ENCODE measurements at regions not wholly inside any gene's neighbourhood (a gene's known extent, or its start where the extent isn't known, plus 50 kb on each side); places are given as distances from the start of the nearest gene placed in this dataset.
"Not testable (repeated sequence)": the region's sequence is repeated elsewhere in the genome, so short reads cannot be mapped to it uniquely, and the experiment has no call there.

GRCh38 chr1:78255846-78256245 is 210.1 kb downstream of the GIPC2 start:
- no peak for TF ChIP-seq CTCF (IDR thresholded peaks at IDR 0.05)
- TF ChIP-seq POLR2A (IDR thresholded peaks at IDR 0.05), result no peak
- no peak for TF ChIP-seq POLR2AphosphoS5 (IDR thresholded peaks at IDR 0.05)
- 65% methylated on average over 1 of the region's 1 CpG for WGBS
- H3K36me3 ChIP-seq, result no peaks in the 10 kb centered on the region

GRCh38 chr1:78263459-78263858 is 217.7 kb downstream of the GIPC2 start:
- WGBS, result 36% methylated on average over 2 of the region's 2 CpGs
- H3K4me1 ChIP-seq (replicated peaks), result no peaks in the 10 kb centered on the region
- TF ChIP-seq CTCF (IDR thresholded peaks at IDR 0.05) (no peak), POLR2AphosphoS5 (IDR thresholded peaks at IDR 0.05) (no peak), POLR2A (IDR thresholded peaks at IDR 0.05) (no peak)
- H3K27me3 ChIP-seq (replicated peaks; ENCODE audit: insufficient read depth), result no peaks in the 10 kb centered on the region
- H3K4me3 ChIP-seq, result no peak overlapping the region
- no peaks in the 10 kb centered on the region for H3K9me3 ChIP-seq
- no peak overlapping the region for H3K27ac ChIP-seq
- intact Hi-C loops (cut with DNase I), result no loop called here
- DNase-seq (ENCODE audit: low spot score), result no peak
- H3K36me3 ChIP-seq, result no peaks in the 10 kb centered on the region

More at GRCh38 chr1:78255846-78256245, 210.1 kb downstream of the GIPC2 start:
- intact Hi-C loops (cut with DNase I), result no loop called here
- no peak overlapping the region for H3K27ac ChIP-seq
- peaks cover 5% of the 10 kb centered on the region for H3K27me3 ChIP-seq (replicated peaks; ENCODE audit: insufficient read depth)
- no peaks in the 10 kb centered on the region for H3K9me3 ChIP-seq
- H3K4me1 ChIP-seq (replicated peaks), result no peaks in the 10 kb centered on the region
- no peak for DNase-seq (ENCODE audit: low spot score)
- H3K4me3 ChIP-seq, result no peak overlapping the region

- Histone ChIP-seq H3K27me3 (replicated peaks; ENCODE audit: insufficient read depth) (no peaks in the 10 kb centered on the region), H3K4me1 (replicated peaks) (no peaks in the 10 kb centered on the region), H3K4me3 (no peak overlapping the region), H3K9me3 (no peaks in the 10 kb centered on the region), H3K36me3 (no peaks in the 10 kb centered on the region), H3K27ac (no peak overlapping the region)
- TF ChIP-seq CTCF (IDR thresholded peaks at IDR 0.05) (no peak), POLR2AphosphoS5 (IDR thresholded peaks at IDR 0.05) (no peak), POLR2A (IDR thresholded peaks at IDR 0.05) (no peak)
- WGBS, result 12% methylated on average over 1 of the region's 1 CpG
- DNase-seq (ENCODE audit: low spot score), result no peak
- intact Hi-C loops (cut with DNase I), result no loop called here
Measured at GRCh38 chr1:78263946-78264345, 218.2 kb downstream of the GIPC2 start.

GRCh38 chr1:78267513-78268218 is 221.9 kb downstream of the GIPC2 start:
- Histone ChIP-seq H3K36me3 (no peaks in the 10 kb centered on the region), H3K4me1 (replicated peaks) (no peaks in the 10 kb centered on the region), H3K4me3 (no peak overlapping the region), H3K9me3 (no peaks in the 10 kb centered on the region), H3K27me3 (replicated peaks; ENCODE audit: insufficient read depth) (no peaks in the 10 kb centered on the region), H3K27ac (no peak overlapping the region)
- WGBS, result 85% methylated on average over 3 of the region's 3 CpGs
- no peak for DNase-seq (ENCODE audit: low spot score)
- intact Hi-C loops (cut with DNase I), result no loop called here
- TF ChIP-seq CTCF (IDR thresholded peaks at IDR 0.05) (no peak), POLR2AphosphoS5 (IDR thresholded peaks at IDR 0.05) (no peak), POLR2A (IDR thresholded peaks at IDR 0.05) (no peak)

GRCh38 chr1:78269591-78269990 is 221.2 kb upstream of the PTGFR start:
- Histone ChIP-seq H3K4me1 (replicated peaks) (no peaks in the 10 kb centered on the region), H3K27me3 (replicated peaks; ENCODE audit: insufficient read depth) (no peaks in the 10 kb centered on the region), H3K36me3 (no peaks in the 10 kb centered on the region), H3K4me3 (no peak overlapping the region), H3K27ac (no peak overlapping the region), H3K9me3 (no peaks in the 10 kb centered on the region)
- DNase-seq (ENCODE audit: low spot score), result no peak
- intact Hi-C loops (cut with DNase I), result no loop called here
- WGBS, result 69% methylated on average over 2 of the region's 2 CpGs
- TF ChIP-seq POLR2A (IDR thresholded peaks at IDR 0.05) (no peak), POLR2AphosphoS5 (IDR thresholded peaks at IDR 0.05) (no peak), CTCF (IDR thresholded peaks at IDR 0.05) (no peak)

- H3K4me3 ChIP-seq; H3K36me3 ChIP-seq; intact Hi-C loops (cut with DNase I); H3K27me3 ChIP-seq (replicated peaks; ENCODE audit: insufficient read depth); H3K4me1 ChIP-seq (replicated peaks); H3K9me3 ChIP-seq; DNase-seq (ENCODE audit: low spot score); H3K27ac ChIP-seq: not testable (repeated sequence)
- WGBS, result 90% methylated on average over 2 of the region's 2 CpGs
Measured at GRCh38 chr1:78271423-78271822, 219.4 kb upstream of the PTGFR start.

All from prostate gland (tissue), 2 donors.